ENCODE measurements at regions not wholly inside any gene's neighbourhood (a gene's known extent, or its start where the extent isn't known, plus 50 kb on each side); places are given as distances from the start of the nearest gene placed in this dataset.

DNA sequence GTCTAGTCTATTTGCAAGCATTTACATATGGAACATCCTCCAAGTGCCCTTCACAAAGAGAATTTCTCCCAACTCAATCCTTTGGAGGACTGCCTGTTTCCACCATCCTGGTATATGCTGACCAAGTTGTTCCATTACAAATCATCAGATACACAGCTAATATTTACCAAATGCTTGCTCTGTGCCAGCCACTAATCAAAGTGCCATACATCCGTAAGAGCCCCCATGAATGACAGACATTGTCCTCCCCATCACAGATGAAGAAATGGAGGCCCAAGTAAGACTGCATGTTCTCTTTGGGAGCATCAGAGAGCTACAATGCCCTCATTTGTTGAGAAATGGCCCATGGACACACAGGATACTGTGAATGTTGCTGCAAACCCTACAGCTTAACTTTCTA is 130.0 kb upstream of the BACE2 start:
- DNase-seq (no peak), FAIRE-seq (no peak), ATAC-seq (no peak)
- Histone ChIP-seq H3K27ac (no peak overlapping the region), H3K4me3 (no peak overlapping the region), H3K27me3 (no peaks in the 10 kb centered on the region), H3K9me3 (no peaks in the 10 kb centered on the region), H3K36me3 (no peaks in the 10 kb centered on the region), H3K4me1 (no peaks in the 10 kb centered on the region)
- WGBS, 2 donors, result 71% methylated on average over 1 of the region's 1 CpG
- TF ChIP-seq, protein P1, sequence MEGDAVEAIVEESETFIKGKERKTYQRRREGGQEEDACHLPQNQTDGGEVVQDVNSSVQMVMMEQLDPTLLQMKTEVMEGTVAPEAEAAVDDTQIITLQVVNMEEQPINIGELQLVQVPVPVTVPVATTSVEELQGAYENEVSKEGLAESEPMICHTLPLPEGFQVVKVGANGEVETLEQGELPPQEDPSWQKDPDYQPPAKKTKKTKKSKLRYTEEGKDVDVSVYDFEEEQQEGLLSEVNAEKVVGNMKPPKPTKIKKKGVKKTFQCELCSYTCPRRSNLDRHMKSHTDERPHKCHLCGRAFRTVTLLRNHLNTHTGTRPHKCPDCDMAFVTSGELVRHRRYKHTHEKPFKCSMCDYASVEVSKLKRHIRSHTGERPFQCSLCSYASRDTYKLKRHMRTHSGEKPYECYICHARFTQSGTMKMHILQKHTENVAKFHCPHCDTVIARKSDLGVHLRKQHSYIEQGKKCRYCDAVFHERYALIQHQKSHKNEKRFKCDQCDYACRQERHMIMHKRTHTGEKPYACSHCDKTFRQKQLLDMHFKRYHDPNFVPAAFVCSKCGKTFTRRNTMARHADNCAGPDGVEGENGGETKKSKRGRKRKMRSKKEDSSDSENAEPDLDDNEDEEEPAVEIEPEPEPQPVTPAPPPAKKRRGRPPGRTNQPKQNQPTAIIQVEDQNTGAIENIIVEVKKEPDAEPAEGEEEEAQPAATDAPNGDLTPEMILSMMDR (IDR thresholded peaks at IDR 0.05), result no peak
- intact Hi-C loops (cut with DNase I), result no loop called here

DNA sequence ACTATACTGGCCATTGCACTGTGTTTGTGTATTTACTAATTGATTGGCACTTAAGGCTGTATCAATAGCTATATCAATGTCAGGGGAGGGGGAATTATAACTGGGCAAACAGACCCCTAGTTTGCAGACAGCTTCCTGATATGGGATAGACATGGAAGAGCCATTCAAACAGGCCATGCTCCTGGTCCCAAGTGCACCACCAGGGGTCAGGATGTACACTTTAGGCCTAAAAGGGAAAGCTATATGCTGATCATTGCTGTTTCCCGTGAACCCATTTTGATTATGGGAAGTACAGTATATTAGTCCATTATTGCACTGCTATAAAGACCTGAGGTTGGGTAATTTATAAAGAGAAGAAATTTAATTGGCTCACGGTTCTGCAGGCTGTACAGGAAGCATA is 124.9 kb upstream of the BACE2 start:
- Histone ChIP-seq H3K9me3 (no peaks in the 10 kb centered on the region), H3K27ac (no peak overlapping the region), H3K4me3 (no peak overlapping the region), H3K27me3 (peaks cover 0 to 9% (median 0%) of the 10 kb centered on the region in 4 donors), H3K36me3 (no peaks in the 10 kb centered on the region), H3K4me1 (no peaks in the 10 kb centered on the region)
- intact Hi-C loops (cut with DNase I), result no loop called here
- ATAC-seq (no peak), DNase-seq (no peak), FAIRE-seq (no peak)
- TF ChIP-seq, protein P1 (IDR thresholded peaks at IDR 0.05), result no peak
- WGBS, 2 donors, result 82 to 91% methylated on average over 2 of the region's 2 CpGs

DNA sequence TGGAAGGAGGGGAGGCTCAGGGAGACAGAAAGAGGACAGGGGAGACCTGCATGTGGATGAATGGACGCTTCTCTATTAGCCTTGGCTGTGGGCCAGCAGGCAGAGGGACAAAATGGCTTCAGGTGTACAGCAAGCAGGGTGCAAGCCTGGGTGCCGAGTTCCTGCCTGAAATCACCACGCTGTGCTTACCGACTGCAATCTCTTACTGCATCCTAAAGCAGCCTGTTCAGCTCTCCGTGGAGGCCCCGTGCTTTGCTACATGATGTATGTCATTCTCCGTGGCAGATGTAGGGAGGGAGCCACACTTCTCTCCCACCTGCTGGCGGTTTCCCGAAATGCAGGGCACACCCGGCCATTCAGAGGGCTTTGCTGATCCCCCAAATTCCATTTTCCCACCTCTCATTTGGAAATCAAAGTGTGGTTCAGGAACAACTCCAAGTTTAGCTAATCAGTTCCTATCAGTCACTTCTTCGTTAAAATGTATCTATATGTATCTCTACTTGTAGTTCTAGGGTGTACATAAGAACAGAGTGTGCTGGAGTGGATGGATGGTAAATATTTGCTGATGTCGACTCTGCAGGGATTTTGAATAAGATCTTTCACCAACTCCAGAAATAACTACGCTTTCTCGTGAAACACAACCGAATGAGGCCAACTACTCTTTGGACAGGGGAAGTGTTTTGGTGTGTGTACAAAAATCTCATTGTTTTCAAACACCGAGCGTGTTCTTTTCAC is 122.3 kb upstream of the BACE2 start:
- FAIRE-seq, result no peak

DNA sequence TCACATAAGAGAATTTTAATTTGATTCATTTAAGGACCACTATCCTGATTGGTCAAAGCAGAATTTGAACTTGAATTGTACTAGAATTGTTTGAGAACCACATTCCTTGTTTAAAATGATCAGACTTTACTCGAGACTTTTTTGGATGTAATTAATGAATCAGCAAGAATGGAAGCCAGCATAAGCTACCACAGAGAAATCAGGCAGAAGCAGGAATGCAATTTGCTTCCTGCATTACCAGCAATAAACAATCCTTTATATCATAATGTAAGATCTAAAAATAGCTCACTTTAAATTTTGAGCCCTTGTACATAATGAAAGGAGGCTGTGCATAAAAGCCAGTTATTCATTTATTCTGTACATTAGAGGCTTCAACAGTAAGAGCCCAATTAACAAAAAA is 119.8 kb upstream of the BACE2 start:
- Histone ChIP-seq H3K9me3 (no peaks in the 10 kb centered on the region), H3K27ac (no peak overlapping the region), H3K27me3 (peaks cover 0 to 9% (median 0%) of the 10 kb centered on the region in 4 donors), H3K4me3 (no peak overlapping the region), H3K36me3 (no peaks in the 10 kb centered on the region), H3K4me1 (no peaks in the 10 kb centered on the region)
- TF ChIP-seq, protein P1 (IDR thresholded peaks at IDR 0.05), result no peak
- whole genome bisulfite sequencing, 2 donors, result 19 to 34% methylated on average over 1 of the region's 1 CpG
- no peak for FAIRE-seq
- intact Hi-C loops (cut with DNase I), result no loop called here
- no peak for ATAC-seq
- no peak for DNase-seq

More for the DNA sequence above, 122.3 kb upstream of the BACE2 start:
- H3K36me3 ChIP-seq, result no peaks in the 10 kb centered on the region
- no peaks in the 10 kb centered on the region for H3K4me1 ChIP-seq
- intact Hi-C loops (cut with DNase I), result no loop called here
- peak; percentile 38 to 85 (median 78) for ATAC-seq
- 13 to 16% methylated on average over 17 of the region's 17 CpGs for WGBS, 2 donors
- peak; percentile 35 to 72 (median 58) for DNase-seq
- no peaks in the 10 kb centered on the region for H3K9me3 ChIP-seq
- TF ChIP-seq, protein P1 (IDR thresholded peaks at IDR 0.05), result peak in 3 of 4 donors; percentile 29 to 40 (median 38)
- no peak overlapping the region for H3K4me3 ChIP-seq
- H3K27me3 ChIP-seq, result peaks cover 0 to 9% (median 0%) of the 10 kb centered on the region in 4 donors
- no peak overlapping the region for H3K27ac ChIP-seq

DNA sequence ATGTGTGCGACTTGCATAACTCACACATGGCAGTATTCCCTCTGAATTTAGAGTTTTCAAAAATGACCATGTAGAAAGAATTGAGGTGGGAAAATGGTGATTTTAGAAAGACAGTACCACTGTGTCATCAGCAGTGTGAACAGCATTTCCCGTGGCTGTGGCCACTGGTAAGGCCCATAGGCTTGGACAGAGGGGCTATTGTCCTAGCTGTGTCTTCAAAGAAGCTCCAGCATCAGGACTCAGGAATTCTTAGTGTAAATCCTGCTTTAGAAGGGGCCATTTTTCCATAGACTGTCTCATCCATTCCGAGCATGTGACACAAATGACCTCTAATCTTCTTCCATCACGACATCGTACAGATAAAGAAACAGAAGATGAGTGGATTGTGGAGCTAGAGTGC is 119.3 kb upstream of the BACE2 start:
- TF ChIP-seq, protein P1 (IDR thresholded peaks at IDR 0.05), result no peak
- Histone ChIP-seq H3K4me3 (no peak overlapping the region), H3K36me3 (no peaks in the 10 kb centered on the region), H3K4me1 (no peaks in the 10 kb centered on the region), H3K9me3 (no peaks in the 10 kb centered on the region), H3K27ac (no peak overlapping the region), H3K27me3 (peaks cover 0 to 9% (median 0%) of the 10 kb centered on the region in 4 donors)
- FAIRE-seq (no peak), DNase-seq (no peak), ATAC-seq (no peak)
- intact Hi-C loops (cut with DNase I), result no loop called here
- 51 to 58% methylated on average over 5 of the region's 5 CpGs for WGBS, 2 donors
